PC-9 (cell line): ENCODE measurements at regions not wholly inside any gene's neighbourhood (a gene's known extent, or its start where the extent isn't known, plus 50 kb on each side); places are given as distances from the start of the nearest gene placed in this dataset.

ENCODE experiments used
- BruUV-seq: library from RNA; stranded (reverse); fragments of 400-500 nt; replicated peaks from 2 replicates; lab custom pipeline; 2021; lab: Mats Ljungman, UMichigan
- CTCF ChIA-PET: fragments of 300-600 bp; sonication (Branson Sonifier 250); formaldehyde crosslinking; loops from one replicate; lab custom pipeline; 2022; ENCODE audit warnings: antibody characterized with exemption; lab: Charles Lee
- POLR2A ChIA-PET: fragments of 300-600 bp; sonication (Branson Sonifier 250); formaldehyde crosslinking; loops from one replicate; lab custom pipeline; 2022; ENCODE audit warnings: antibody characterized with exemption; ENCODE audit not compliant: unreplicated experiment; lab: Charles Lee
- DNase-seq, 2 experiments: peaks; one replicate each; pipeline versions ENCODE4 v3.0.0 to v3.0.0-alpha.2; 2015 to 2022; ENCODE audit warnings: mixed read lengths in 1 of 2
- H2AFZ ChIP-seq: fragments of 200-600 bp; sonication (generic); 2 replicates; pipeline ENCODE4 v1.8.1; 2017; ENCODE audit warnings: antibody characterized with exemption
- H3F3A ChIP-seq: fragments of 200-600 bp; sonication (generic); 2 replicates; pipeline ENCODE4 v1.8.1; 2017; ENCODE audit warnings: antibody characterized with exemption, mild to moderate bottlenecking, low read depth; ENCODE audit not compliant: insufficient read depth
- H3K27ac ChIP-seq: fragments of 200-600 bp; sonication (generic); 2 replicates; pipeline ENCODE4 v1.6.1; 2016; ENCODE audit warnings: mixed run types
- H3K27me3 ChIP-seq: fragments of 200-600 bp; sonication (generic); 2 replicates; pipeline ENCODE4 v1.6.1; 2016; ENCODE audit warnings: low read depth, mixed run types; ENCODE audit not compliant: insufficient read depth
- H3K36me3 ChIP-seq: fragments of 200-600 bp; sonication (generic); 2 replicates; pipeline ENCODE4 v1.6.1; 2016; ENCODE audit warnings: low read depth, mixed run types
- H3K4me1 ChIP-seq: fragments of 200-600 bp; sonication (generic); replicated peaks from 2 replicates; pipeline ENCODE4 v1.6.1; 2016; ENCODE audit warnings: mixed run types; ENCODE audit not compliant: insufficient read depth
- H3K4me2 ChIP-seq: fragments of 200-600 bp; sonication (generic); 2 replicates; pipeline ENCODE4 v1.6.1; 2017; ENCODE audit warnings: mixed run types
- H3K4me3 ChIP-seq: fragments of 200-600 bp; sonication (generic); 2 replicates; pipeline ENCODE4 v1.6.1; 2016; ENCODE audit warnings: mixed run types
- H3K79me2 ChIP-seq: fragments of 200-600 bp; sonication (generic); 2 replicates; pipeline ENCODE4 v1.6.1; 2017; ENCODE audit warnings: low read depth, mixed run types
- H3K9me2 ChIP-seq: fragments of 200-600 bp; sonication (generic); 2 replicates; pipeline ENCODE4 v1.8.1; 2017; ENCODE audit warnings: mild to moderate bottlenecking; ENCODE audit not compliant: insufficient read depth
- H3K9me3 ChIP-seq: fragments of 200-600 bp; sonication (generic); 2 replicates; pipeline ENCODE4 v1.8.1; 2016; ENCODE audit warnings: low read depth; ENCODE audit not compliant: insufficient read depth
- H4K20me1 ChIP-seq: fragments of 200-600 bp; sonication (generic); 2 replicates; pipeline ENCODE4 v1.8.1; 2017; ENCODE audit not compliant: insufficient read depth
- CTCF ChIP-seq: fragments of 200-600 bp; sonication (generic); conservative IDR thresholded peaks from 2 replicates; pipeline ENCODE4 v1.6.1; 2017; ENCODE audit warnings: mixed run types, antibody characterized with exemption, mild to moderate bottlenecking, moderate library complexity
- EZH2 ChIP-seq: fragments of 200-600 bp; sonication (generic); IDR thresholded peaks from 2 replicates; pipeline ENCODE4 v1.8.0; 2017; ENCODE audit warnings: antibody characterized with exemption, low read depth
- intact Hi-C: fragments of 100-400 bp; cut with micrococcal nuclease; formaldehyde crosslinking; loops from one replicate; pipeline ENCODE4 v1.10.0; 2022; ENCODE audit not compliant: unreplicated experiment

DNA sequence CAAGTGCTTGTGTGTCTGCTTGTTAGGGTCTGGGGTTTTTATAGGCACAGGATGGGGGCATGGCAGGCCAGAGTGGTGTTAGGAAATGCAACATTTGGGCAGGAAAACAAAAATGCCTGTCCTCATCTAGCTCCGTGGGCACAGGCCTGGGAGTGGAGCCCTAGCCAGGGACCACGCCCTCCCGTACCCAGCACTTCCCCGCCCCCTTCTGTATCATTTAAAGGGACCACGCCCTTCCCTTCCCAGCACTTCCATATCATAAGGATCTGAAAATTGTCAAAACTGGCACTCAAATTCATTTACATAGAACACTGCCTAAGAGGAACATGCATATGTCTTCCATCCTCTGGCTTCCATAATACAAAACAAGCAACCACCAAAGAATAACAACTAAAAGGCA is 185.8 kb downstream of the B3GLCT start:
- no peak overlapping the region for H3K4me3 ChIP-seq
- peaks cover 68% of the 10 kb centered on the region for H3K27me3 ChIP-seq
- TF ChIP-seq CTCF (no peak), EZH2 (no peak)
- no peaks in the 10 kb centered on the region for H3K9me3 ChIP-seq
- CTCF ChIA-PET = no interaction called here
- POLR2A ChIA-PET = no interaction called here
- no peaks in the 10 kb centered on the region for H3K79me2 ChIP-seq
- BruUV-seq = no TSS peak
- H3K36me3 ChIP-seq = no peaks in the 10 kb centered on the region
- no peaks in the 10 kb centered on the region for H3F3A ChIP-seq
- intact Hi-C loops = no loop called here
- H3K4me2 ChIP-seq = peak overlapping the region; percentile 19; the same call in 1 of the 2 replicates
- no peak overlapping the region for H3K27ac ChIP-seq
- no peak for DNase-seq
- H4K20me1 ChIP-seq = no peaks in the 10 kb centered on the region
- no peak overlapping the region for H2AFZ ChIP-seq
- H3K9me2 ChIP-seq = no peaks in the 10 kb centered on the region
- no peaks in the 10 kb centered on the region; the same call in 1 of the 2 replicates for H3K4me1 ChIP-seq

DNA sequence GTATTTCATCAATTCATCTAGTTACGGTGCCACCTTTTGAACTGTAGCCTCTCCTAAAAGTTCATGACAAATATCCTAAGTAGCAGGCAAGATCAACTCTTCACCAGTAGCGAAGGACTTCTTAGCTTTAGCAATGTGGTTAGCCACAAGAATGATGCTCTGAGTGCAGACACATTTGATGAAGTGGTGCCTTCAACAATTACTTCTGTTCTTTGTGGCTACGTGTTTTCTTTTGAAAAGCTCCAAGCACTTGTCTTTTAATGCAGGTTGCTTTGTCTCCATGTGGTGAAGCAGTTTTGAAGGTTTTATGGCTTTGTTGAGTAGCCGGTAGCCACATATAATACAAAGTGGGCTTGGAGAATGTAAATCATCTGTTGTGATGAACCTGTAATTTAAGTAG is 194.7 kb downstream of the B3GLCT start:
- Histone ChIP-seq H3K9me2 (no peaks in the 10 kb centered on the region), H3K79me2 (no peaks in the 10 kb centered on the region), H3K4me2 (no peak overlapping the region), H3K27me3 (peaks cover 27% of the 10 kb centered on the region), H3K36me3 (no peaks in the 10 kb centered on the region), H3K4me3 (no peak overlapping the region), H3F3A (no peaks in the 10 kb centered on the region), H3K9me3 (no peaks in the 10 kb centered on the region), H4K20me1 (no peaks in the 10 kb centered on the region), H3K27ac (no peak overlapping the region), H2AFZ (no peak overlapping the region), H3K4me1 (no peaks in the 10 kb centered on the region)
- TF ChIP-seq CTCF (no peak), EZH2 (no peak)
- BruUV-seq = no TSS peak
- no peak for DNase-seq
- ChIA-PET CTCF (interaction anchor here (0.6 kb wide), 1 partner anchor 97 kb away, joined by 6 read pairs; no protein-coding TSS in a partner anchor), POLR2A (no interaction called here)
- intact Hi-C loops = no loop called here

DNA sequence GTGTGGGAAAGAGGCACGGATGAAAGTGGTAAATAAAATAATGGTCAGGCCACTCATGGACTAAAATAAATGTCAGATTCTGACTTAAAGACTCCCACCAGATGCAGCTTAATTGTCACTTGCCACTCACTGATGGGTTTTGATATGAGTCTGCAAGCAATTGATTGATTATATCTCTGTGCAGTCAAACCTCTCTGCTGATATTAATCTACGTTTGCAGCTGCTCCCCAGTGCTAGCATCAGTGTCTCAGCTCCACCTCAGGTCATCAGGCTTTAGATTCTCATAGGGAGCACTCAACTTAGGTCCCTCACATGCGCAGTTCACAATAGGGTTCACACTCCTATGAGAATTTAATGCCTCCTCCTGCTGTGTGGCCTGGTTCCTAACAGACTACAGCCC is 195.3 kb downstream of the B3GLCT start:
- no peak for TF ChIP-seq CTCF
- no peak for TF ChIP-seq EZH2
- no peak overlapping the region for H3K27ac ChIP-seq
- no peaks in the 10 kb centered on the region for H3K36me3 ChIP-seq
- H3K4me3 ChIP-seq = no peak overlapping the region
- no peaks in the 10 kb centered on the region for H3K9me2 ChIP-seq
- H3F3A ChIP-seq = no peaks in the 10 kb centered on the region
- H2AFZ ChIP-seq = no peak overlapping the region
- no peak for DNase-seq
- H3K27me3 ChIP-seq = peaks cover 25% of the 10 kb centered on the region
- no TSS peak for BruUV-seq
- H3K9me3 ChIP-seq = no peaks in the 10 kb centered on the region; the same call in 1 of the 2 replicates
- intact Hi-C loops = no loop called here
- H4K20me1 ChIP-seq = no peaks in the 10 kb centered on the region
- H3K4me1 ChIP-seq = no peaks in the 10 kb centered on the region
- ChIA-PET POLR2A (no interaction called here), CTCF (no interaction called here)
- no peak overlapping the region for H3K4me2 ChIP-seq
- no peaks in the 10 kb centered on the region for H3K79me2 ChIP-seq
